ENCODE measurements at regions not wholly inside any gene's neighbourhood (a gene's known extent, or its start where the extent isn't known, plus 50 kb on each side); places are given as distances from the start of the nearest gene placed in this dataset.

DNA sequence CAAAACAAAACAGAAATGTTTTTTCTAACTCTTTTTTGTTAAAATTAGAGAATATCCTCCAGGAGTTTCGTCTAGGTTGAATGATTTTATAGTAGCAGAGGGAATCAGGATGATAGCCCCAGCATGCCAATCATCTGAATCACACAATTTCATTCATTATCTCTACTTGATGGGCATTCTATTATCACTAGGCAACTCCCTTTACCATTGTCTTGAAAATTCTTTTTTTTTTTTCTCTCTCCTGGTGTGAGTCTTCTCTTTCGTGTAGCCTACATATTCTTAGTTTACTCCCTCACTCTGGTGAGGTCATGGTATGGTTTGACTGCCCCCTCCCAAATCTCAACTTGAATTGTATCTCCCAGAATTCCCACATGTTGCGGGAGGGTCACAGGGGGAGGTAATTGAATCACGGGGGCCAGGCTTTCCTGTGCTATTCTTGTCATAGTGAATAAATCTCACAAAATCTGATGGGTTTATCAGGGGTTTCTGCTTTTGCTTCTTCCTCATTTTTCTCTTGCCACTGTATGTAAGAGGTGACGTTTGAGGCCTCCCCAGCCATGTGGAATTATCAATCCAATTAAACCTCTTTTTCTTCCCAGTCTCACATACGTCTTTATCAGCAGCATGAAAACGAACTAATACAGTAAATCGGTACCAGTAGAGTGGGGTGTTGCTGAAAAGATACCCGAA is 105.0 kb downstream of the OTUD1 start:
- TF ChIP-seq, protein P1, sequence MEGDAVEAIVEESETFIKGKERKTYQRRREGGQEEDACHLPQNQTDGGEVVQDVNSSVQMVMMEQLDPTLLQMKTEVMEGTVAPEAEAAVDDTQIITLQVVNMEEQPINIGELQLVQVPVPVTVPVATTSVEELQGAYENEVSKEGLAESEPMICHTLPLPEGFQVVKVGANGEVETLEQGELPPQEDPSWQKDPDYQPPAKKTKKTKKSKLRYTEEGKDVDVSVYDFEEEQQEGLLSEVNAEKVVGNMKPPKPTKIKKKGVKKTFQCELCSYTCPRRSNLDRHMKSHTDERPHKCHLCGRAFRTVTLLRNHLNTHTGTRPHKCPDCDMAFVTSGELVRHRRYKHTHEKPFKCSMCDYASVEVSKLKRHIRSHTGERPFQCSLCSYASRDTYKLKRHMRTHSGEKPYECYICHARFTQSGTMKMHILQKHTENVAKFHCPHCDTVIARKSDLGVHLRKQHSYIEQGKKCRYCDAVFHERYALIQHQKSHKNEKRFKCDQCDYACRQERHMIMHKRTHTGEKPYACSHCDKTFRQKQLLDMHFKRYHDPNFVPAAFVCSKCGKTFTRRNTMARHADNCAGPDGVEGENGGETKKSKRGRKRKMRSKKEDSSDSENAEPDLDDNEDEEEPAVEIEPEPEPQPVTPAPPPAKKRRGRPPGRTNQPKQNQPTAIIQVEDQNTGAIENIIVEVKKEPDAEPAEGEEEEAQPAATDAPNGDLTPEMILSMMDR (IDR thresholded peaks at IDR 0.05; ENCODE audit: extremely low read depth in 1 of 2, insufficient read depth in 1 of 2, low read depth in 1 of 2, low read length in 2 of 2), result no peak
- no peak for TF ChIP-seq POLR2A (IDR thresholded peaks at IDR 0.05; ENCODE audit: low read depth, low read length)
- no peak for TF ChIP-seq POLR2AphosphoS5 (IDR thresholded peaks at IDR 0.05; ENCODE audit: insufficient read depth, low read depth, low read length)
- no peak for TF ChIP-seq JUN (IDR thresholded peaks at IDR 0.05; ENCODE audit: borderline replicate concordance, insufficient read depth, insufficient read length, low read depth)
- no peak for TF ChIP-seq EZH2 (IDR thresholded peaks at IDR 0.05; ENCODE audit: borderline replicate concordance, low read depth, low read length, severe bottlenecking)
- no peak for TF ChIP-seq MYC (IDR thresholded peaks at IDR 0.05; ENCODE audit: low read depth, low read length)
- no peak for TF ChIP-seq FOS (IDR thresholded peaks at IDR 0.05; ENCODE audit: borderline replicate concordance, insufficient read depth, low read length)
